CD14-positive monocyte (primary cell): ENCODE measurements at regions not wholly inside any gene's neighbourhood (a gene's known extent, or its start where the extent isn't known, plus 50 kb on each side); places are given as distances from the start of the nearest gene placed in this dataset.

ENCODE experiments used
- DNase-seq, 3 donors: peaks; one replicate each; pipeline ENCODE4 v3.0.0-alpha.2; 2011 to 2022
- H2AFZ ChIP-seq: 2 replicates; pipeline ENCODE4 v1.6.0; 2012; ENCODE audit warnings: mild to moderate bottlenecking, low read depth, low read length, inconsistent platforms; ENCODE audit not compliant: insufficient read depth, poor library complexity, severe bottlenecking
- H3K27ac ChIP-seq, 2 donors: 1 replicate in 1 of 2; 2 replicates in 1 of 2; pipeline ENCODE4 v1.5.1; 2012 to 2013; ENCODE audit warnings: low read length in 2 of 2, control low read depth in 1 of 2, inconsistent platforms in 1 of 2, low read depth in 1 of 2, mild to moderate bottlenecking in 1 of 2
- H3K27me3 ChIP-seq, 2 donors: one replicate each; pipeline versions ENCODE4 v1.6.0 to v1.6.1; 2011 to 2013; ENCODE audit warnings: low read length in 2 of 2; ENCODE audit not compliant: control insufficient read depth in 2 of 2, insufficient read depth in 2 of 2
- H3K36me3 ChIP-seq, 2 donors: replicated peaks in 1 of 2; 1 replicate in 1 of 2; 2 replicates in 1 of 2; pipeline versions ENCODE4 v1.5.1 to v1.6.1; 2012 to 2013; ENCODE audit warnings: low read length in 2 of 2, control low read depth in 1 of 2, inconsistent platforms in 1 of 2, mild to moderate bottlenecking in 1 of 2; ENCODE audit not compliant: insufficient read depth in 2 of 2, control insufficient read depth in 1 of 2
- H3K4me1 ChIP-seq, 2 donors: 1 replicate in 1 of 2; 2 replicates in 1 of 2; pipeline versions ENCODE4 v1.5.1 to v1.6.1; 2012 to 2013; ENCODE audit warnings: low read length in 2 of 2, control low read depth in 1 of 2, inconsistent platforms in 1 of 2, mild to moderate bottlenecking in 1 of 2, moderate library complexity in 1 of 2; ENCODE audit not compliant: insufficient read depth in 2 of 2, control insufficient read depth in 1 of 2
- H3K4me2 ChIP-seq: replicated peaks from 2 replicates; pipeline ENCODE3; 2012; ENCODE audit warnings: low read length, moderate library complexity, mild to moderate bottlenecking; ENCODE audit not compliant: poor library complexity, severe bottlenecking; ENCODE audit errors: extremely low read depth
- H3K4me3 ChIP-seq, 3 experiments: fragments of 200-600 bp in 1 of 3; sonication (generic) in 1 of 3; replicated peaks in 1 of 3; 1 replicate in 2 of 3; 2 replicates in 1 of 3; pipeline ENCODE4 v1.5.1; 2011 to 2013; ENCODE audit warnings: low read length in 3 of 3, mild to moderate bottlenecking in 3 of 3, control low read depth in 2 of 3, low read depth in 2 of 3, inconsistent platforms in 1 of 3, moderate library complexity in 1 of 3
- H3K79me2 ChIP-seq: 2 replicates; pipeline ENCODE4 v1.6.0; 2012; ENCODE audit warnings: mild to moderate bottlenecking, control low read depth, inconsistent platforms, low read length, moderate library complexity; ENCODE audit not compliant: insufficient read depth
- H3K9ac ChIP-seq: 2 replicates; pipeline ENCODE4 v1.6.0; 2017; ENCODE audit warnings: low read length, mild to moderate bottlenecking; ENCODE audit not compliant: insufficient read depth, poor library complexity, severe bottlenecking
- H3K9me3 ChIP-seq, 2 donors: replicated peaks in 1 of 2; 1 replicate in 1 of 2; 2 replicates in 1 of 2; pipeline versions ENCODE4 v1.5.1 to v1.6.1; 2012 to 2013; ENCODE audit warnings: low read length in 2 of 2, control low read depth in 1 of 2; ENCODE audit not compliant: control insufficient read depth in 1 of 2, insufficient read depth in 1 of 2
- H4K20me1 ChIP-seq: 2 replicates; pipeline ENCODE4 v1.6.0; 2012; ENCODE audit warnings: mild to moderate bottlenecking, low read length, control low read depth, moderate library complexity; ENCODE audit not compliant: insufficient read depth
- H3K27ac Mint-ChIP-seq, 7 donors: one replicate each; pipeline ENCODE4 v1.8.0; 2020; ENCODE audit warnings: mild to moderate bottlenecking in 7 of 7, mixed read lengths in 7 of 7, moderate library complexity in 6 of 7, inconsistent platforms in 2 of 7
- H3K27me3 Mint-ChIP-seq, 3 donors: one replicate each; pipeline ENCODE4 v1.8.0; 2021 to 2022; ENCODE audit warnings: low read depth in 3 of 3, mild to moderate bottlenecking in 3 of 3, mixed read lengths in 3 of 3, moderate library complexity in 3 of 3, inconsistent platforms in 1 of 3
- H3K36me3 Mint-ChIP-seq, 2 donors: one replicate each; pipeline ENCODE4 v1.8.0; 2020; ENCODE audit warnings: mixed read lengths in 2 of 2, inconsistent platforms in 1 of 2, mild to moderate bottlenecking in 1 of 2
- H3K4me1 Mint-ChIP-seq: one replicate; pipeline ENCODE4 v1.8.0; 2020; ENCODE audit warnings: mild to moderate bottlenecking, mixed read lengths
- H3K4me3 Mint-ChIP-seq, 2 donors: one replicate each; pipeline ENCODE4 v1.8.0; 2020; ENCODE audit warnings: mild to moderate bottlenecking in 2 of 2, mixed read lengths in 2 of 2, moderate library complexity in 1 of 2
- H3K9me3 Mint-ChIP-seq, 7 donors: one replicate each; pipeline ENCODE4 v1.8.0; 2020 to 2022; ENCODE audit warnings: mixed read lengths in 7 of 7, mild to moderate bottlenecking in 6 of 7, moderate library complexity in 6 of 7, inconsistent platforms in 2 of 7
- CTCF ChIP-seq: fragments of 200-600 bp; IDR thresholded peaks from one replicate; pipeline ENCODE4 v1.8.0; 2022; ENCODE audit warnings: antibody characterized with exemption, mild to moderate bottlenecking
- WGBS: methylation state at CpG from one replicate; pipeline ENCODE4 v1.1.5; 2013; ENCODE audit warnings: missing lambda C conversion rate; ENCODE audit not compliant: insufficient coverage; 5-methylcytosine and 5-hydroxymethylcytosine counted together
- intact Hi-C, 2 donors: fragments of 100-400 bp; cut with micrococcal nuclease; formaldehyde crosslinking; loops; one replicate each; pipeline versions ENCODE4 v1.15.0 to v1.15.1; 2023

- no peaks in the 10 kb centered on the region for H3K36me3 ChIP-seq
- no peaks in the 10 kb centered on the region for H3K4me1 ChIP-seq
- H3K4me2 ChIP-seq = no peak overlapping the region
- no peak overlapping the region for H3K9ac ChIP-seq
- H3K79me2 ChIP-seq = no peaks in the 10 kb centered on the region
- H3K4me3 ChIP-seq = no peak overlapping the region
- Mint-ChIP-seq H3K36me3 (no peaks in the 10 kb centered on the region), H3K4me3 (no peak overlapping the region), H3K9me3 (peaks cover 0 to 3% (median 0%) of the 10 kb centered on the region in 7 donors), H3K27me3 (peaks cover 0 to 2% (median 2%) of the 10 kb centered on the region in 3 donors), H3K4me1 (no peaks in the 10 kb centered on the region), H3K27ac (no peak overlapping the region)
- H3K27ac ChIP-seq = no peak overlapping the region
- no peak for DNase-seq
- no peaks in the 10 kb centered on the region for H4K20me1 ChIP-seq
- no peak for TF ChIP-seq CTCF
- H3K9me3 ChIP-seq = no peaks in the 10 kb centered on the region
- no peak overlapping the region for H2AFZ ChIP-seq
- intact Hi-C loops = no loop called here
- no peaks in the 10 kb centered on the region for H3K27me3 ChIP-seq
Observed at GRCh38 chr4:155039162-155039561, 169.3 kb upstream of the NPY2R start.

GRCh38 chr4:155040031-155040430 lies 168.4 kb upstream of the NPY2R start:
- DNase-seq = no peak
- no peaks in the 10 kb centered on the region for H3K4me1 Mint-ChIP-seq
- H3K27ac Mint-ChIP-seq = no peak overlapping the region
- peaks cover 0 to 6% (median 0%) of the 10 kb centered on the region in 7 donors for H3K9me3 Mint-ChIP-seq
- Histone ChIP-seq H3K9me3 (no peaks in the 10 kb centered on the region), H3K4me3 (no peak overlapping the region), H3K9ac (no peak overlapping the region), H3K27ac (no peak overlapping the region), H3K79me2 (no peaks in the 10 kb centered on the region), H4K20me1 (no peaks in the 10 kb centered on the region), H3K4me1 (no peaks in the 10 kb centered on the region), H3K36me3 (no peaks in the 10 kb centered on the region), H3K27me3 (no peaks in the 10 kb centered on the region), H3K4me2 (no peak overlapping the region), H2AFZ (no peak overlapping the region)
- no peak overlapping the region for H3K4me3 Mint-ChIP-seq
- intact Hi-C loops = no loop called here
- TF ChIP-seq CTCF = no peak
- 96% methylated on average over 3 of the region's 3 CpGs for WGBS
- H3K27me3 Mint-ChIP-seq = peaks cover 0 to 2% (median 2%) of the 10 kb centered on the region in 3 donors
- no peaks in the 10 kb centered on the region for H3K36me3 Mint-ChIP-seq
